Tibial nerve (tissue), 4 donors: ENCODE measurements at regions not wholly inside any gene's neighbourhood (a gene's known extent, or its start where the extent isn't known, plus 50 kb on each side); places are given as distances from the start of the nearest gene placed in this dataset.
A peak's percentile ranks its signal among the peaks of the same experiment; 100 is the strongest.

Experiments used
- DNase-seq, 2 donors: peaks; one replicate each; pipeline ENCODE4 v3.0.0-alpha.2; 2019; ENCODE audit warnings: low spot score in 2 of 2
- H3K27ac ChIP-seq, 4 donors: fragments of 200-600 bp; sonication (generic) in 3 of 4; one replicate each; pipeline ENCODE4 v1.5.1; 2017 to 2019; ENCODE audit warnings: mild to moderate bottlenecking in 1 of 4
- H3K27me3 ChIP-seq, 2 donors: fragments of 200-600 bp; sonication (generic) in 1 of 2; one replicate each; pipeline versions ENCODE4 v1.5.1 to v1.6.0; 2017 to 2019
- H3K36me3 ChIP-seq, 3 donors: fragments of 200-600 bp; sonication (generic); one replicate each; pipeline ENCODE4 v1.5.1; 2018 to 2019
- H3K4me1 ChIP-seq, 4 donors: fragments of 200-600 bp; sonication (generic) in 3 of 4; one replicate each; pipeline ENCODE4 v1.5.1; 2017 to 2019
- H3K4me3 ChIP-seq, 4 donors: fragments of 200-600 bp; sonication (generic) in 3 of 4; one replicate each; pipeline ENCODE4 v1.5.1; 2017 to 2019; ENCODE audit warnings: mild to moderate bottlenecking in 1 of 4, moderate library complexity in 1 of 4
- H3K9me3 ChIP-seq, 4 donors: fragments of 200-600 bp; sonication (generic) in 3 of 4; one replicate each; pipeline ENCODE4 v1.5.1; 2017 to 2019
- EP300 ChIP-seq, 2 donors: sonication (generic); formaldehyde crosslinking; IDR thresholded peaks; one replicate each; pipeline ENCODE4 v1.6.1; 2017; ENCODE audit warnings: antibody characterized with exemption in 2 of 2, mild to moderate bottlenecking in 1 of 2
- POLR2A ChIP-seq, 2 donors: fragments of 450-650 bp; IDR thresholded peaks; one replicate each; pipeline ENCODE4 v1.6.1; 2017; ENCODE audit warnings: antibody characterized with exemption in 2 of 2, mild to moderate bottlenecking in 2 of 2, moderate library complexity in 2 of 2
- WGBS, 2 donors: methylation state at CpG; one replicate each; pipeline ENCODE4 v1.1.5; 2018; 5-methylcytosine and 5-hydroxymethylcytosine counted together
- TF ChIP-seq, protein P1 (sequence below), 5 experiments: fragments of 200-600 bp in 3 of 5; fragments of 450-650 bp in 2 of 5; sonication (generic) in 3 of 5; IDR thresholded peaks; one replicate each; pipeline ENCODE4 v1.5.1; 2016 to 2019; ENCODE audit warnings: antibody characterized with exemption in 5 of 5, mild to moderate bottlenecking in 3 of 5, moderate library complexity in 2 of 5

DNA sequence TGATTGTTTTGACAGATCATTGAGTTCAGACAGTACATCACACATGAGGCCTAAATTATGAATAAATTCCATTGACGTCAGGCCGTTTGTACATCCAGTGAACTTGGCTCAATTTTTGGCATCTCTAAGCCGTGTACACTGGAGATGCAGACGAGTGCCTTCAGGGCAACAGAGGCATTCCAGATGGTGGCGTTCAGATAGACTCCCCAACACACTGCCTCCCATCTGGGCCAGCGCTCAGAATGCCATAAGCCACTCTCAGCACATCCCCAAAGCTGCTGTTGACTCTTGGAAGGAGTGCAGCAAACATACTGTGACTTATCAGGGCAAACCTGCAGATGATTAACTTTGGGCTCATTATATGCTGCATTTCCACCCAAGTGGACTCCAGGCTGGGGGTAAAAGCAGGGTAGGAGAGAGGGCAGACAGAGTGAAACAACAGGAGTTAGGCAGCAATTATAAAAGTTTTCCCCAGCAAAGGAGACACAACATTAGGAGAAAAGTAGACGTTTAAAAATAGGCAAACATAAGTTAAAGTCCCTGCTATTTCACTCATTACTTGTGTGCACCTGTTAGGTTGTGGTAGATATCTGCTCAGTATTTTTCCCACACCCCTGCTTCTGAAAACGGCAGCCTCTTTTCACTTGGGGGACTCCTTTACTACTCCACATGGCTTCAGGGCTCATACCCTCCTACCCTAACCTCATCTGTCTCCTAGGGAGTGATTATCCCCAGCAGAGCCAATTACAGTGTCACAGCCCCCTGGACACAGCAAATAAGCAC lies 60.2 kb upstream of the PDE3B start:
- WGBS, 2 donors, result 33 to 39% methylated on average over 8 of the region's 8 CpGs
- peak overlapping the region in 2 of 4 donors; percentile 34 to 49 for H3K27ac ChIP-seq

DNA sequence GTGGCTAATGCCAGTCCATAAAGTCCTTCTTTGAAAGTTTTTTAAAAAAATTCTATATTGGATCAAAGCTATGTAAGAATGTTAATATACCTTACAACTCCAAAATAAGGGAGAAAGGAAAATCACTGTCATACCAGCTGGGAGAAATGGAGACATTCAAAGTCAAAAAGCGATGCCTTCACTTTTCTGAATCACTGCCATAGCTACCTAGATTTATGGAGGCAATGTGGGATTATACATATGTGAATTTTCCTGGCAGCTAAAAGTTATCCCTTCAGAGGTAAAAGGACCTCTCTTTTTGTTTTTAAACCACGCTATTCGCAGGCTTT lies 59.6 kb upstream of the PDE3B start:
- WGBS, 2 donors, result 91 to 93% methylated on average over 3 of the region's 3 CpGs
- Histone ChIP-seq H3K27me3 (no peaks in the 10 kb centered on the region), H3K36me3 (no peaks in the 10 kb centered on the region), H3K4me3 (no peak overlapping the region), H3K4me1 (no peaks in the 10 kb centered on the region), H3K27ac (peak overlapping the region in 1 of 4 donors; percentile 34), H3K9me3 (no peaks in the 10 kb centered on the region)
- no peak for DNase-seq
- TF ChIP-seq, protein P1, sequence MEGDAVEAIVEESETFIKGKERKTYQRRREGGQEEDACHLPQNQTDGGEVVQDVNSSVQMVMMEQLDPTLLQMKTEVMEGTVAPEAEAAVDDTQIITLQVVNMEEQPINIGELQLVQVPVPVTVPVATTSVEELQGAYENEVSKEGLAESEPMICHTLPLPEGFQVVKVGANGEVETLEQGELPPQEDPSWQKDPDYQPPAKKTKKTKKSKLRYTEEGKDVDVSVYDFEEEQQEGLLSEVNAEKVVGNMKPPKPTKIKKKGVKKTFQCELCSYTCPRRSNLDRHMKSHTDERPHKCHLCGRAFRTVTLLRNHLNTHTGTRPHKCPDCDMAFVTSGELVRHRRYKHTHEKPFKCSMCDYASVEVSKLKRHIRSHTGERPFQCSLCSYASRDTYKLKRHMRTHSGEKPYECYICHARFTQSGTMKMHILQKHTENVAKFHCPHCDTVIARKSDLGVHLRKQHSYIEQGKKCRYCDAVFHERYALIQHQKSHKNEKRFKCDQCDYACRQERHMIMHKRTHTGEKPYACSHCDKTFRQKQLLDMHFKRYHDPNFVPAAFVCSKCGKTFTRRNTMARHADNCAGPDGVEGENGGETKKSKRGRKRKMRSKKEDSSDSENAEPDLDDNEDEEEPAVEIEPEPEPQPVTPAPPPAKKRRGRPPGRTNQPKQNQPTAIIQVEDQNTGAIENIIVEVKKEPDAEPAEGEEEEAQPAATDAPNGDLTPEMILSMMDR (IDR thresholded peaks at IDR 0.05), result no peak

More for the DNA sequence above, 60.2 kb upstream of the PDE3B start:
- H3K9me3 ChIP-seq, result no peaks in the 10 kb centered on the region
- TF ChIP-seq, protein P1 (IDR thresholded peaks at IDR 0.05), result no peak
- TF ChIP-seq POLR2A (IDR thresholded peaks at IDR 0.05) (no peak), EP300 (IDR thresholded peaks at IDR 0.05) (no peak)
- no peak for DNase-seq
- H3K36me3 ChIP-seq, result no peaks in the 10 kb centered on the region
- no peaks in the 10 kb centered on the region for H3K27me3 ChIP-seq
- H3K4me3 ChIP-seq, result no peak overlapping the region
- H3K4me1 ChIP-seq, result peaks cover 0 to under 1% (median 0%) of the 10 kb centered on the region in 4 donors

DNA sequence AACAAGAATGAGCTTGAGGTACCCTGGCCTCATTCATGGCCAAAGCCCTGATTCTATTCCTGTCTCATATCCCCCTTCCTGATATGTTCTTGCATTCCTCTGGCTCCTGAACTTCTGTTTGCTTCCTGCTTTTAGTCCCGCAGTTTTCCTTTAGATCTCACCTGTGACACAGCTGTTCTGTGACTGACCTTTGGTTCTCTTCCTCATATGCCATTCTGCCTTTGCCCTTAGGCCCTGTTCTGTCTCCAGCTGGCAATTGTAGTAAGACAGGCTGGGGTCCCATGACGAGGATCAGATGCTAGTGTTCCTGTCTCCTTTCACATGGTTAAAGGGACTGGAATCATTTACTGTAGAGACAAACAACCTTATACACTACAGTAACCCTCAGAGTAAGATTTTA lies 59.0 kb upstream of the PDE3B start:
- TF ChIP-seq, protein P1 (IDR thresholded peaks at IDR 0.05), result no peak
- TF ChIP-seq EP300 (IDR thresholded peaks at IDR 0.05), result no peak
- no peak for TF ChIP-seq POLR2A (IDR thresholded peaks at IDR 0.05)
- no peaks in the 10 kb centered on the region for H3K4me1 ChIP-seq
- 70 to 76% methylated on average over 2 of the region's 2 CpGs for WGBS, 2 donors

DNA sequence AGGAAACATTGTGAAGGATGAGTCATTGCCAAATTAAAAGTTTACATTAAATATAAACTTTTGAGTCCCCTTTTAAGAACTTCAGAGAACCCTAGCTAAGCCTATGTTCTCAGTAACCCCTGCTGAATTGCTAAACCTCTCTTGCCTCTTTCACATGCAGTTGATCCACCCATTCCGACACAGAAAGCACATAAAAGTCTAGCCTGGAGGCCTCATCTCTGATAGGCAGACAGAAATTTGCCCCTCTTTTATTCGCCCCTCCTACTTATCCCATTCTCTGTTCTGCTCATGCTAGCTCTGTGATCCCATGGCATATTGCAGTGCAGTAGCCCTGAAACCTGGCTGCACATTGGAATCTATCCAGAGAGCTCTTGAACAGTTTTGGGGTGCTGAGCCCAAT lies 58.2 kb upstream of the PDE3B start:
- Histone ChIP-seq H3K27ac (no peak overlapping the region), H3K9me3 (no peaks in the 10 kb centered on the region), H3K4me3 (no peak overlapping the region), H3K4me1 (no peaks in the 10 kb centered on the region), H3K36me3 (no peaks in the 10 kb centered on the region), H3K27me3 (no peaks in the 10 kb centered on the region)
- WGBS, 2 donors, result 79 to 81% methylated on average over 2 of the region's 2 CpGs
- DNase-seq, result no peak
- TF ChIP-seq EP300 (IDR thresholded peaks at IDR 0.05) (no peak), POLR2A (IDR thresholded peaks at IDR 0.05) (no peak)
- TF ChIP-seq, protein P1 (IDR thresholded peaks at IDR 0.05), result no peak

More for the DNA sequence above, 59.0 kb upstream of the PDE3B start:
- H3K9me3 ChIP-seq, result no peaks in the 10 kb centered on the region
- no peak for DNase-seq
- H3K27ac ChIP-seq, result no peak overlapping the region
- H3K36me3 ChIP-seq, result no peaks in the 10 kb centered on the region
- H3K4me3 ChIP-seq, result no peak overlapping the region
- H3K27me3 ChIP-seq, result no peaks in the 10 kb centered on the region

DNA sequence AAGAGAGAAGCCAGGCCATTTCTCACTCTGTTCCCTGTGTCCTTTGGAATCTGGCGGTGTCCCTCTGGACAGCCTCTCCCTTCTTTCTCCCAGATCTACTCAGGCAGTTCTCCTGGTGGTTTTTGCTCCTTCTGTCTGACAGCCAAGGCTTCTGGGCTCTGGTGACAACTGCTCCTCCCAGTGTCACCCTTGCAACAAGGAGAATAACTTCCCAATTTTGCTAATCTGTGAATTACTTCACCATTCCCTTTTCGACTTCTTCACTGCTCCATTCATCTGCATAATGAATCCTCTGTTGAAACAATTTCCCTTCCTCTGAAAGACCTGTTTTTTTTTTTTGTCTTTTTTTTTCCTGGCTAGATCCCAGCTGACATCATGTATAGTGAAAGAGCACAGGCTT lies 56.3 kb upstream of the PDE3B start:
- no peaks in the 10 kb centered on the region for H3K4me1 ChIP-seq
- no peak for DNase-seq
- no peak overlapping the region for H3K27ac ChIP-seq
- no peaks in the 10 kb centered on the region for H3K36me3 ChIP-seq
- H3K9me3 ChIP-seq, result no peaks in the 10 kb centered on the region
- WGBS, 2 donors, result 24 to 25% methylated on average over 2 of the region's 2 CpGs
- H3K4me3 ChIP-seq, result no peak overlapping the region
- H3K27me3 ChIP-seq, result no peaks in the 10 kb centered on the region
- TF ChIP-seq EP300 (IDR thresholded peaks at IDR 0.05), result peak in 1 of 2 donors; percentile 15
- TF ChIP-seq, protein P1 (IDR thresholded peaks at IDR 0.05), result no peak
- no peak for TF ChIP-seq POLR2A (IDR thresholded peaks at IDR 0.05)
